Chondrocyte (in vitro differentiated cells): ENCODE measurements at regions not wholly inside any gene's neighbourhood (a gene's known extent, or its start where the extent isn't known, plus 50 kb on each side); places are given as distances from the start of the nearest gene placed in this dataset.

Source experiments
- DNase-seq: peaks from one replicate; pipeline ENCODE4 v3.0.0; 2021; ENCODE audit warnings: mixed read lengths, low spot score
- H3K27ac Mint-ChIP-seq: one replicate; pipeline ENCODE4 v1.8.0; 2021; ENCODE audit warnings: mild to moderate bottlenecking, moderate library complexity, mixed read lengths; ENCODE audit not compliant: unreplicated experiment
- H3K27me3 Mint-ChIP-seq: 2 replicates; pipeline ENCODE4 v1.8.0; 2021; ENCODE audit warnings: low read depth, mixed read lengths
- H3K36me3 Mint-ChIP-seq: 2 replicates; pipeline ENCODE4 v1.8.0; 2021; ENCODE audit warnings: low read depth, mixed read lengths
- H3K4me1 Mint-ChIP-seq: 2 replicates; pipeline ENCODE4 v1.8.0; 2021; ENCODE audit warnings: low read depth, mild to moderate bottlenecking, mixed read lengths
- H3K4me3 Mint-ChIP-seq: one replicate; pipeline ENCODE4 v1.8.0; 2021; ENCODE audit warnings: mild to moderate bottlenecking, moderate library complexity, mixed read lengths; ENCODE audit not compliant: unreplicated experiment
- H3K9me3 Mint-ChIP-seq: 2 replicates; pipeline ENCODE4 v1.8.0; 2021; ENCODE audit warnings: low read depth, mixed read lengths
- CTCF ChIP-seq: fragments of 200-600 bp; sonication (generic); IDR thresholded peaks from 2 replicates; pipeline ENCODE4 v1.5.0; 2021; ENCODE audit warnings: antibody characterized with exemption, mild to moderate bottlenecking, moderate library complexity

DNA sequence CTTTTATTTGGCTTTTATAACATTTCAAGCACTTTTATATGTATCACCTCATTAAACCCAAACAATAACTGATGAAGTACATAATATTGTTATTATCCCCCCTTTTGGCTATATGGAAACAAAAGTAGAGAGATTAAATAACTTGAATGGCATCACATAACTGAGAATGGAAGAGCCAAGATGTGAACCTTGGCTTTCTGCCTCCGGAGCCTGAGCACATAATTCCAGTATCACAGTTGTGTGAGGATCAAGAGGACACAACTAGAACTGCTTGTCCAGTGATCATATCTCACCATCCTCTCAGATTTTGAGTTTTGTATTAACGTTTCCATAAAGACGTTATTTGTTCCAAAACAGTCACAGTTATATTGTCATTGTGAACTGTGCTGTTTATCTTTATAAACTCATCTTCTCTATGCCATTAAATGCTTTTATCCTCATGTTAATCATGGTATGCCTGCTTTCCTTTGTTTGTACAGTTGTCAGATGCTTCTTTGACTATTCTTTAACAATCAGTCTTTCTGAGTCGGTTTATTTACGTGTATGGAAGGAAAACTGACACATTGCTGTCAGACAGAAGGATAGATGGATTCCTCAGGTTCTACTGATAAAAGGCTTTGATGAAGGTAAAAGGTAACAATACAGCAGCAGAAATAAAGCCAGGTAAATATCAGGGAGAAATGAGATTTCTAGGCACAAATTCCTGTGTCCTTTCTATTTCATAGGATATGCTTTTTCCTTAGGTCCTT, 92.0 kb upstream of the FAM13C start:
- no peak for TF ChIP-seq CTCF
- no peaks in the 10 kb centered on the region for H3K4me1 Mint-ChIP-seq
- no peak overlapping the region for H3K4me3 Mint-ChIP-seq

GRCh38 chr10:59448616-59449015, 86.3 kb upstream of the FAM13C start:
- no peak for TF ChIP-seq CTCF
- DNase-seq: no peak
- no peak overlapping the region for H3K27ac Mint-ChIP-seq
- H3K36me3 Mint-ChIP-seq: no peaks in the 10 kb centered on the region
- no peak overlapping the region for H3K4me3 Mint-ChIP-seq
- peaks cover 6% of the 10 kb centered on the region for H3K9me3 Mint-ChIP-seq
- H3K4me1 Mint-ChIP-seq: no peaks in the 10 kb centered on the region
- peaks cover 16% of the 10 kb centered on the region for H3K27me3 Mint-ChIP-seq

More for the DNA sequence above, 92.0 kb upstream of the FAM13C start:
- Mint-ChIP-seq H3K36me3 (no peaks in the 10 kb centered on the region), H3K27me3 (peaks cover 21% of the 10 kb centered on the region), H3K9me3 (peaks cover 5% of the 10 kb centered on the region), H3K27ac (no peak overlapping the region)
- DNase-seq: no peak

GRCh38 chr10:59435707-59436106, 73.4 kb upstream of the FAM13C start:
- DNase-seq: no peak
- no peak overlapping the region for H3K27ac Mint-ChIP-seq
- no peak overlapping the region for H3K4me3 Mint-ChIP-seq
- peaks cover 2% of the 10 kb centered on the region for H3K36me3 Mint-ChIP-seq
- H3K9me3 Mint-ChIP-seq: peaks cover 10% of the 10 kb centered on the region
- H3K27me3 Mint-ChIP-seq: no peaks in the 10 kb centered on the region
- TF ChIP-seq CTCF: no peak
- H3K4me1 Mint-ChIP-seq: peaks cover 27% of the 10 kb centered on the region

DNA sequence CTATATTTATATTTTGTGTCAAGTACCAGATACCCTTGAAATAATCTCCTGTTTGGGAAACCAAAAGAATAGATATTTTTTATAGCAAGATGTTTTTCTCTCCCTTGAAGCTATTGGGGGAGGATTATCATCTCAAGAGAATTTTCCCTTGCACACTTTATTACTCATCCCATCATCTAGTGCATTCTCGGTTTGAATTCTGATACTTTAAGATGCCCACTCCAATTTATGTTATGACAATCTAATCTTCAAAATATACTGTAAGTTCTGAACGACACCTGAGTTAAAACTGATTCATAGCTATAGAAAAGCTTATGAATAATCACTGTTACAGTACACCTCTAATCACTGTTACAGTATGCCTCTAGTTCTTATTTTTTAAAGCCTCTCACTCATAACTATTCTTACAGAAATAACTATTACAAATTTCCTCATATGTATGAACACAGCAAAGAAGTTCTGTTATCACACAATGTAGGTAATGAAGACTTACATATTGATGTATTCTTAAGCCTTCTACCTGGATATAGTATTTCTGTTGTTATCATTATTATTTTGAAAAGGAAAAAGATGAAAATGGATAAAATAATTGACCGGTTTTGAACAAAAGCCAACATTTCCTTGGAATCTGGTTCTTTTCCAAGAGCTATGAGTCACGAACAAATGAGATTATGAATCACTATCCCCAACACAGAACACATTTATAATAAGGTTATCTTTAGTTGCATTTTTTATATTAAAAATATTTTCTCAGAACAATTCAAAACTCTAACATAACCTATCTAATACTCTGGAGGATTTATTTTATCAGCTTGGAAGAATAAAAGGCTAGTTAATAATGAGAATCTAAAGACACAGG, 72.3 kb upstream of the FAM13C start:
- TF ChIP-seq CTCF: no peak
- DNase-seq: no peak
- peaks cover under 1% of the 10 kb centered on the region for H3K36me3 Mint-ChIP-seq
- no peak overlapping the region for H3K27ac Mint-ChIP-seq
- H3K9me3 Mint-ChIP-seq: peaks cover 8% of the 10 kb centered on the region
- H3K4me1 Mint-ChIP-seq: peaks cover 27% of the 10 kb centered on the region
- no peaks in the 10 kb centered on the region for H3K27me3 Mint-ChIP-seq
- H3K4me3 Mint-ChIP-seq: no peak overlapping the region

GRCh38 chr10:59433720-59434428, 71.5 kb upstream of the FAM13C start:
- no peak for DNase-seq
- H3K4me1 Mint-ChIP-seq: peaks cover 27% of the 10 kb centered on the region
- no peak overlapping the region for H3K27ac Mint-ChIP-seq
- peaks cover under 1% of the 10 kb centered on the region for H3K9me3 Mint-ChIP-seq
- peaks cover under 1% of the 10 kb centered on the region for H3K27me3 Mint-ChIP-seq
- TF ChIP-seq CTCF: no peak
- H3K4me3 Mint-ChIP-seq: no peak overlapping the region
- no peaks in the 10 kb centered on the region for H3K36me3 Mint-ChIP-seq
